Dermis microvascular lymphatic vessel endothelial cell (primary cell): ENCODE measurements at regions not wholly inside any gene's neighbourhood (a gene's known extent, or its start where the extent isn't known, plus 50 kb on each side); places are given as distances from the start of the nearest gene placed in this dataset.

Experiments used
- DNase-seq, 2 donors: peaks; one replicate each; pipeline versions ENCODE4 v3.0.0 to v3.0.0-alpha.2; 2010; ENCODE audit warnings: low read depth in 2 of 2

DNA sequence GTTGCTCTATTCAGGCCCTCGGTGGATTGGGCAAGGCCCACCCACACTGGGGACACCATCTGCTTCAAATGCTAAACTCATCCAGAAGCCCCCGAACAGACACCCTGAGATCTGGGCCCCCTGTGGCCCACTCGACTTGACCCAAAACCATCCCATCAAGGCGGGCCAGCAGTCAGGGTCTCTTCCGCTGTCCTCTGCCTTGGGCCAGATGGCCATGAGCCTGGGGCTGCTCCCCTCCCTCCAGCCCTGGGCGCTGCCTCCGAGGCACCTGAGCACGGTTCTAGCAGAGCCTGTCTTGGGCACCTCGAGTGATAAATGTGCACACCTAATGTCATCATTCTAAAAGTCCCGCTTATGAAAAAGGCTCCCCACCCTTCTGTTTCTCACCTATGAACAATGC, 449.4 kb downstream of the TCERG1L start:
- no peak for DNase-seq

GRCh38 chr10:130862626-130863025, 448.9 kb downstream of the TCERG1L start:
- no peak for DNase-seq

DNA sequence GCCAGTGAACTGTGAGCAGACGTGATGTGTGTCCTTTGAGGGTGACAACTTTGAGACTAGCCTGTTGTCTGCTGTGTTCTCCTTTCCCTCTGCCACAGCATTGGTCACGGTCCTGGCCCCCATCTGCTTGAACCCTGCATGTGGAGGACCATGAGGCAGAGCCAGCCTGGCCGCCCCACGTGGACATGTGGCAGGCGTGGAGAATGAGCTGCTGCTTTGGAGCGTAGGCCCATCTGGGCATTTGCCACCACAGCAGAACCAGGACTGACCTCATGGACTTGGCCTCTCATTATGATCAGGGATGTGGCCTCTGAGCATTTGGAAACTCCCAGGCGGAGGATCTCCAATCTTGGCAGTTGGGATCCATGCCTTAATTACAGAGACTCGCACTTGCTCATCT, 448.5 kb downstream of the TCERG1L start:
- DNase-seq = no peak

DNA sequence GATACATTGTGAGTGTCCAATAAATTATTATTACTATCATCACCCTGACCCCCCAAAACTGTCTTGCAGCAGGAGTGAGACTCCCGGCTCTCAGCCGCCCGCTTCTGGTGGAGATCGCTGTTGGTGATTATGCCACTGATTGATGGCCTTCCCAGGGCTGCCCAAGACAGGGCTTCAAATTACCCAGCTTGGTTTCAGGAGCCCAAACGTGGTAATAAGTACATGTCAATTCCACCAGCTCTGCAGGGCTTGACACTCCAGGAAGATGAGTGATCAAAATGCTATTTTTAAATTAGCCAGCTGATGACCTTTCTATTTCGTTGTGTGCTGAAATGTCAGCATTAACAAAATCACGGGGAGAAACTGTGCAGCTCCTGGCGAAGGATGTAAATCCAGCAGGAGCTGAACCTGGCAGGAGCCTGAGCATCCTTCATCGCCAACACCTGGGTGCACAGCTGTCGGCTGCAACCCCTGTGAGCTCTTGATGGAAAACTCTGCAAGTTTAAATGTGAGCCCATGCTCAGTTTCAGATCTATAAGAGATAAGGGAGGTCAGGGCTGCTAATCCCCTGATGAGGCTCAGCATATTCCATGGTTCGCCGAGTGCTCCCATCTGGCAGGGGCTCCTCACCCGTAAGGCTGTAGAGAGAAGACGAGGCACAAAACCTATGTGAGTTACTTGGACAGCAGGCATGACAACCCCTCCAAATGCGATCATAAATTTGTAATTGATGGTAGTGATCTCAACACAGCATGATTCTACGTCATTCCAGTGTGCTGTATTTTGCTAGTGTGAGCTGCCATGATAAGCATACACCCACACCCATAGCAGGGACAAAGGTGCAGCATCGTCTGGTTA, 446.3 kb downstream of the TCERG1L start:
- DNase-seq = no peak

DNA sequence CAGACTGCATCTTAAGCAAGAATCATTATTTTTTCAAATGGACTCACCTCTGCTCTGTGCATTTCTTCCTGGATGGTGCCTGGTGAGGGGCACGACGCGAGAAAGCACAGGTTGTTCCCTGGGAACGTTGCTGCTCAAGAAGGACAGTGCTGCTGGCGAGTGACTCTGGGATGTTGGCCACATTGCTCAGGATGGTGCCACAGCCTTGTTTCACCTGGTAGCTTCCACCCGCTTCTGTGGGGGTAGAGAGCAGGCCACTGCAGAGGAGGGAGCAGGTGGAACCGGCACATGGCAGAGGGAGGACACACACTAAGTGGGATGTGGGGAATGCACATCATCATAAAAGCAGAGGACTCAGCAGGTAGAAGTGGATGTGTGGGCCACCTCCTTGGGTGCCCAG, 444.7 kb downstream of the TCERG1L start:
- no peak for DNase-seq

GRCh38 chr10:130867446-130868194, 443.9 kb downstream of the TCERG1L start:
- DNase-seq = no peak

GRCh38 chr10:130869179-130869841, 442.2 kb downstream of the TCERG1L start:
- DNase-seq = no peak

GRCh38 chr10:130871406-130871805, 440.1 kb downstream of the TCERG1L start:
- DNase-seq = no peak

GRCh38 chr10:130873636-130874035, 437.9 kb downstream of the TCERG1L start:
- no peak for DNase-seq

DNA sequence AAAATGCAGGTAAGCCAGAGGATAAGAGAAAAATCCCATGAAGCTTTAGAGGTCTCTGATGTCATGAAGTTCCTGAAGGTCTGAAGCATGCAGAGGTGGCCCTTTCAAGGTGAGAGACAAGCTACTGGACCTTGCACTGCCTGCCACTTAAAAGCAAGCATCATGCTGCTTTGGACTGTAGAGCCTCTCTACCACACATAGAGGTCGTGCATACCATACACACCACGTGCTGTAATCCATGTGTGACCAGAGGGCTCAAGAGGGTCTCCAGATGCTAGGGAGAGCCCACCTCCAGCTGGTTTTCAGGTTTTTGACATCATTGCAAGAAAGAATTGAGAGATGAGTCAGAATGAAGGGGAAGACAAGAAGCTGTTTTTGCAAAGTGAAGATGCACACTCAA, 436.4 kb downstream of the TCERG1L start:
- DNase-seq = no peak

GRCh38 chr10:130875897-130876472, 435.5 kb downstream of the TCERG1L start:
- no peak for DNase-seq

- DNase-seq = no peak
These were observed 434.4 kb downstream of the TCERG1L start for GRCh38 chr10:130877126-130877525.

GRCh38 chr10:130878131-130878530, 433.4 kb downstream of the TCERG1L start:
- DNase-seq = no peak

DNA sequence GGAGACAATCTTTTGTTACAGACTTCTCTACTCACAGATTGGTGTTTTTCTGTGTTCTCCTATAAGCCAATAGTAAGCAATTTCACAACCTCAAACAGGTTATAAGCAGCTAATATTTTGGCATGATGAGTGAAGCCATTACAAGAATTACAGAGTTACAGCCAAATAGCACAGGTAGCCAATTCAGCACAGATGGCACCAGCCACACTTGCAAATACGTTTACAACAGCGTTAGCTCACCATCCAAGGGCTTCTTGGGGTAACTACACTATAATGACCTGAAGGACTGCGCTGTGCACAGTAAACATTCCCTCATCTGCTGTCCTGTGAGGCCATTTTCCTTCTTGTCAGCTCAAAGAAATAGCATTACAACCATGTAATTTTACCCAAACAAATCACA, 428.6 kb downstream of the TCERG1L start:
- DNase-seq = no peak

DNA sequence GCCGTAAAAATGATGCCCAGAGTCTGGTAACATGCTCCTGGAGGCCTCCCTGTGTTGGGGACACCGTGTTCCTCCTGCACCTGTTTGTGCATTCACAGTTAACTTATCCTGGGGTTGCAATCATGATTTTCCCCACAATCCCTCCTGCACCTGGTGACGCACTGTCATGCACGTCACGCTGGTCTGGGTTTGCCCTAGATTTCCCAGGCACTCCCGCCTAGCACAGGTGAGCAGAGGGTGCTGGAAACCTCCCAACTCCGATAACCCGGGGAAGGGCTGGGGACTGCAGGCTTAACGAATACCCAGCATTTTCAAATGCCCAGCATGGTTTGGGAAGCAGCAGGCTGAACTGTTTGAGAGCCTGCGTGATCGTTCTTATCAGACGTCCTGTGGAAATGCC, 427.1 kb downstream of the TCERG1L start:
- no peak for DNase-seq

GRCh38 chr10:130885021-130885655, 426.4 kb downstream of the TCERG1L start:
- DNase-seq = no peak

- no peak for DNase-seq
These were observed 424.4 kb downstream of the TCERG1L start for GRCh38 chr10:130887170-130887569.

- DNase-seq = no peak
These were observed 423.0 kb downstream of the TCERG1L start for GRCh38 chr10:130888493-130888892.

GRCh38 chr10:130889240-130889639, 422.3 kb downstream of the TCERG1L start:
- no peak for DNase-seq

DNA sequence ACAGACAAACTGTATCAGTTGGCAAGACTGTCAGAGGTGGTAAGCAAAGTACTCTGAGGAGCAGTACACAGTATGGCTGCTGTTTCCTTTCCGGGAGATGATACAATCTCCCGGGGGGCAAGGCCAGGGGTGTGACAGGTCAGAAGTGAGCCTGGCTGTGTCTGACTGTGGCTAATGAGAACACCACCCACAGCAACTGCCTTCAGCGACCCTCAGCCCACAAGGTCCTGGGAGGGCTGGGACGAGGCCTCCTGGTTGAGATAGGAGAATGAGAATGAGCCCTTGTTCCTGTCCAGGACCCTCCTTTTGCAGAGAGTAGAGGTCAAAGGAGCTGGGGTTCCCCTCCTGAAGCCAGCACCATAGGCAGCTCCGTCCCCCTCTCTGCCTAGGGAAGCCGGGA, 421.7 kb downstream of the TCERG1L start:
- DNase-seq = no peak

DNA sequence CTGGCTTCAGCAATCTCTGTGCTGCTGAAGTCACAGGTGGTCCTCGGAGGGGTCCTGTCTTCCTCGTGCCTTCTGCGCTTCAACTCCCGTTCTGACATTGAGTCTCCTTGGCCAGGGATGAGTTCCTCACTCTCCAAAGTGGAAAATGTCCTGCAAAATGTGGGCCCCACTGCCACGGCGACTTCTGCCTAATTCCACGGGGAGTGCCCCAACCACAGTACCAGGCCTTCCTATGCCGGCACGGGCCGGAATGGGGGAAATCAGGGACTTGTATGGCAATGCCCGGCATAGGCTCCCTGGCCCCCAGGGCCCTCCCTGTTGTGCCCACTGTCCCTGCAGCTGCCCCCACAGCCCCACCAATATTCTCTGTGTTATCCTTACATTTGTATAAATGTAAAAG, 420.5 kb downstream of the TCERG1L start:
- DNase-seq = no peak

DNA sequence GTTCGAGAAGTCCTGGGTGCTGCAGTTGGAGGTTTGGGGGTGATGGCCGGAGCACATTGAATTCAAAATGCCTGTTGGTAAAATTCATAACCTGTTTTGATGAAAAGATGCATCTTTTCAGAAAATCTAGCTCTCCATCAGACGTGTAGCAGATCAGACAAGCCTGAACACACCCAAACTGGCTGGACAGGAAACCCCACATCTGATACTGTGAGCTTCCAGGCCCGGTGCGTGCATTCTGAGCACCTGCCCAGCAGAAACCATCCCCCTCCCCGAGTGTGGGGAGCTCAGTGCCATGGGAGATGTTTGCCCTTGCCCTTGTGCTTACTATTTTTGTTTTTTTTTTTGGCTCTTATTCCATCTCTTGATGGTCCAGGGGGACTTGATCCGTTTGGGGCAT, 417.1 kb downstream of the TCERG1L start:
- DNase-seq = no peak
